CD4-positive, alpha-beta T cell (primary cell): ENCODE measurements at regions not wholly inside any gene's neighbourhood (a gene's known extent, or its start where the extent isn't known, plus 50 kb on each side); places are given as distances from the start of the nearest gene placed in this dataset.

ENCODE experiments used
- ATAC-seq: fragments of 200-7000 bp; cut with Tn5 transposase; one replicate; pipeline ENCODE4 v1.10.0; 2022; ENCODE audit warnings: mild to moderate bottlenecking; ENCODE audit not compliant: poor library complexity
- CTCF ChIA-PET: fragments of 350-600 bp; sonication (Branson Sonifier 250); formaldehyde crosslinking; loops from one replicate; lab custom pipeline; 2021; ENCODE audit warnings: antibody characterized with exemption, inconsistent platforms; lab: Charles Lee
- POLR2A ChIA-PET: fragments of 350-600 bp; sonication (Branson Sonifier 250); formaldehyde crosslinking; loops from one replicate; lab custom pipeline; 2021; ENCODE audit warnings: antibody characterized with exemption, inconsistent platforms; lab: Charles Lee
- DNase-seq, 14 experiments: peaks; one replicate each; pipeline ENCODE4 v3.0.0-alpha.2; 2013 to 2020; ENCODE audit warnings: mixed read lengths in 2 of 14
- H3K27ac ChIP-seq, 2 donors: one replicate each; pipeline versions ENCODE4 v1.5.1 to v1.7.0; 2013; ENCODE audit warnings: low read length in 2 of 2, low read depth in 1 of 2, mild to moderate bottlenecking in 1 of 2
- H3K27me3 ChIP-seq, 2 experiments: 1 replicate in 1 of 2; 2 replicates in 1 of 2; pipeline versions ENCODE4 v1.6.1 to v1.7.0; 2013; ENCODE audit warnings: low read length in 2 of 2, control low read depth in 1 of 2, mild to moderate bottlenecking in 1 of 2, moderate library complexity in 1 of 2; ENCODE audit not compliant: insufficient read depth in 2 of 2, control insufficient read depth in 1 of 2
- H3K36me3 ChIP-seq: one replicate; pipeline ENCODE4 v1.6.1; 2013; ENCODE audit warnings: low read length, control low read depth; ENCODE audit not compliant: insufficient read depth
- H3K4me1 ChIP-seq: one replicate; pipeline ENCODE4 v1.6.1; 2013; ENCODE audit warnings: low read length, control low read depth; ENCODE audit not compliant: insufficient read depth
- H3K4me3 ChIP-seq: one replicate; pipeline ENCODE4 v1.5.1; 2013; ENCODE audit warnings: mild to moderate bottlenecking, low read length, moderate library complexity
- H3K9me3 ChIP-seq, 2 experiments: 1 replicate in 1 of 2; 2 replicates in 1 of 2; pipeline versions ENCODE4 v1.6.1 to v1.7.0; 2013; ENCODE audit warnings: low read length in 2 of 2, mild to moderate bottlenecking in 2 of 2, control low read depth in 1 of 2, moderate library complexity in 1 of 2; ENCODE audit not compliant: control insufficient read depth in 1 of 2, insufficient read depth in 1 of 2
- H3K27ac Mint-ChIP-seq: one replicate; pipeline ENCODE4 v1.8.0; 2020; ENCODE audit warnings: mixed read lengths
- H3K27me3 Mint-ChIP-seq: one replicate; pipeline ENCODE4 v1.8.0; 2021; ENCODE audit warnings: mixed read lengths
- H3K36me3 Mint-ChIP-seq: one replicate; pipeline ENCODE4 v1.8.0; 2021; ENCODE audit warnings: low read depth, mixed read lengths
- H3K4me1 Mint-ChIP-seq: one replicate; pipeline ENCODE4 v1.8.0; 2021; ENCODE audit warnings: low read depth, mixed read lengths
- H3K4me3 Mint-ChIP-seq: one replicate; pipeline ENCODE4 v1.8.0; 2020; ENCODE audit warnings: mild to moderate bottlenecking, mixed read lengths
- H3K9me3 Mint-ChIP-seq: one replicate; pipeline ENCODE4 v1.8.0; 2020; ENCODE audit warnings: mixed read lengths
- CTCF ChIP-seq: fragments of 200-600 bp; IDR thresholded peaks from one replicate; pipeline ENCODE4 v1.8.0; 2022; ENCODE audit warnings: antibody characterized with exemption, mild to moderate bottlenecking
- intact Hi-C, 2 experiments: fragments of 100-400 bp; cut with DNase I in 1 of 2; cut with micrococcal nuclease in 1 of 2; formaldehyde crosslinking; loops; one replicate each; pipeline versions ENCODE4 v1.15.1 to v1.9.0; 2023 to 2025; cut with DNase I, micrococcal nuclease

DNA sequence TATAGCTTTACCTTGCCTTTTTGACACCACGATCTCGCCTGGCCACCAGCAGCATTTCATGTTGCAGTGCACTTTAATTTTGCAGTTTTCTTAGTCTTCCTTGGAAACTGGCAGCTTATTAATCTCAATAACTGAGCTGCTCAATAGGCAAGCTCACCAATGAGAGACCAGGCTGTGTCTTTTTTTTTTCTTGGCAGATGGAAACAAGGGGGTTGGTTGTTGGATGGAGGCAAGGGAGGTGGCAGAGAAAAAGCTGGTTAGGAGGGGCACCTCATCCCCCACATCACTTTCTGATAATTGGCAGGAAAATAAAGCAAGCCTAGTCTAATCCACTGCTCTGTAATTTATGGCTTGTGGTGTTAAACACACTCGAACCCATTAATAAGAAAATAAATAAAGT, 324.5 kb upstream of the WWC1 start:
- Histone ChIP-seq H3K4me3 (no peak overlapping the region), H3K27ac (no peak overlapping the region), H3K4me1 (no peaks in the 10 kb centered on the region), H3K27me3 (no peaks in the 10 kb centered on the region), H3K9me3 (no peaks in the 10 kb centered on the region), H3K36me3 (no peaks in the 10 kb centered on the region)
- Mint-ChIP-seq H3K9me3 (peaks cover 2% of the 10 kb centered on the region), H3K4me1 (no peaks in the 10 kb centered on the region), H3K27ac (no peak overlapping the region), H3K27me3 (no peaks in the 10 kb centered on the region), H3K4me3 (no peak overlapping the region), H3K36me3 (no peaks in the 10 kb centered on the region)
- intact Hi-C loops = no loop called here
- POLR2A ChIA-PET = no interaction called here
- DNase-seq = no peak
- CTCF ChIA-PET = no interaction called here
- no peak for TF ChIP-seq CTCF
- ATAC-seq = no peak

DNA sequence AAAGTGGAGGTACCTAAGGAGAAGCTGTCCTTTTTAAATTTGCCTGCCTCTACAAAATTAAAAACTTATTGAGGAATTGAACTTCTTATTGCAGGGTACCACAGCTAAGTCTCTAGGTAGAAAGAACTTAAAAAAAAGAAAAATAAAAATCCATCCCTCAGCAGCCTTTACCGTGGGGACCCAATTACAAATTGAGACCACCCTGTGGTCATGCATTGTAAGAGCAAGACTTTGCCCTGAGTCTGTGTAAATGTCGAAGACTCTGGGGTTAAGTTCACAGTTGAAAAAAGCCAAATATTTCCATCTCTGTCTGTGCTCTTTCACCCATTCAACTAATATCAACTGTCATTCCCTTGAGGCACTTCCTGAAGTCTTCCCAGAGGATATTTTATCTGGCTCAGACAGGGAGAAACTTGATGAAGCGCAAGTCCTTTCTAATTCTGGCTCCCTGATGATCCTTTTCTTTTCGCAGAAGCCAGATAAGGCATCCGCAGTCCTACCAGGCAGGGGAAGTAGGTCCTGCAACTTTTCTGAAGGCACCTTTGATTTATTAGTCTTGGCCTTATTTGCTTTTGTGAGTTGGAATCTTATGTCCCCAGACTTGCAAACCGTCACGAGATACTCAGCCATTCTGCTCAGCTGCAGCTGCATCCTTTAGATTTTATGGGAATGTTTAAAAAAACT, 323.8 kb upstream of the WWC1 start:
- peaks cover 2% of the 10 kb centered on the region for H3K9me3 Mint-ChIP-seq
- no peaks in the 10 kb centered on the region for H3K4me1 Mint-ChIP-seq
- H3K27ac ChIP-seq = no peak overlapping the region
- H3K27ac Mint-ChIP-seq = no peak overlapping the region
- H3K4me3 Mint-ChIP-seq = no peak overlapping the region
- intact Hi-C loops = no loop called here
- no peaks in the 10 kb centered on the region for H3K36me3 ChIP-seq
- POLR2A ChIA-PET = no interaction called here
- no peak overlapping the region for H3K4me3 ChIP-seq
- H3K36me3 Mint-ChIP-seq = no peaks in the 10 kb centered on the region
- H3K9me3 ChIP-seq = no peaks in the 10 kb centered on the region
- DNase-seq (no peak), ATAC-seq (no peak)
- CTCF ChIA-PET = no interaction called here
- no peaks in the 10 kb centered on the region for H3K4me1 ChIP-seq
- H3K27me3 Mint-ChIP-seq = no peaks in the 10 kb centered on the region
- no peak for TF ChIP-seq CTCF
- H3K27me3 ChIP-seq = no peaks in the 10 kb centered on the region

- TF ChIP-seq CTCF = no peak
- DNase-seq (no peak), ATAC-seq (no peak)
- POLR2A ChIA-PET = no interaction called here
- Mint-ChIP-seq H3K27ac (no peak overlapping the region), H3K4me1 (no peaks in the 10 kb centered on the region), H3K36me3 (no peaks in the 10 kb centered on the region), H3K27me3 (no peaks in the 10 kb centered on the region), H3K4me3 (no peak overlapping the region), H3K9me3 (no peaks in the 10 kb centered on the region)
- intact Hi-C loops = no loop called here
- no peaks in the 10 kb centered on the region for H3K9me3 ChIP-seq
- H3K4me1 ChIP-seq = no peaks in the 10 kb centered on the region
- no peaks in the 10 kb centered on the region for H3K27me3 ChIP-seq
- no peak overlapping the region for H3K27ac ChIP-seq
- H3K36me3 ChIP-seq = no peaks in the 10 kb centered on the region
- CTCF ChIA-PET = no interaction called here
- no peak overlapping the region for H3K4me3 ChIP-seq
These were observed 322.6 kb upstream of the WWC1 start for GRCh38 chr5:167968837-167969236.
